ENCODE measurements at regions not wholly inside any gene's neighbourhood (a gene's known extent, or its start where the extent isn't known, plus 50 kb on each side); places are given as distances from the start of the nearest gene placed in this dataset.

GRCh38 chr13:62057286-62057685 is 641.6 kb upstream of the PCDH20 start:
- Histone ChIP-seq H3K36me3 (ENCODE audit: control insufficient read depth in 1 of 2, insufficient read depth in 2 of 2, low read length in 2 of 2) (no peaks in the 10 kb centered on the region), H3K27ac (ENCODE audit: low read length) (no peak overlapping the region), H3K4me3 (ENCODE audit: low read depth in 1 of 2, low read length in 2 of 2) (no peak overlapping the region), H3K9me3 (ENCODE audit: control insufficient read depth in 1 of 2, low read length in 2 of 2) (no peaks in the 10 kb centered on the region), H3K4me1 (ENCODE audit: control insufficient read depth in 1 of 2, insufficient read depth in 2 of 2, low read length in 2 of 2) (no peaks in the 10 kb centered on the region), H3K27me3 (ENCODE audit: low read depth, low read length) (no peaks in the 10 kb centered on the region)

GRCh38 chr13:62049992-62050391 is 634.3 kb upstream of the PCDH20 start:
- Histone ChIP-seq H3K4me3 (ENCODE audit: low read depth in 1 of 2, low read length in 2 of 2) (no peak overlapping the region), H3K9me3 (ENCODE audit: control insufficient read depth in 1 of 2, low read length in 2 of 2) (peaks cover 0 to 5% of the 10 kb centered on the region in 2 donors), H3K36me3 (ENCODE audit: control insufficient read depth in 1 of 2, insufficient read depth in 2 of 2, low read length in 2 of 2) (no peaks in the 10 kb centered on the region), H3K4me1 (ENCODE audit: control insufficient read depth in 1 of 2, insufficient read depth in 2 of 2, low read length in 2 of 2) (no peaks in the 10 kb centered on the region), H3K27me3 (ENCODE audit: low read depth, low read length) (no peaks in the 10 kb centered on the region), H3K27ac (ENCODE audit: low read length) (no peak overlapping the region)

DNA sequence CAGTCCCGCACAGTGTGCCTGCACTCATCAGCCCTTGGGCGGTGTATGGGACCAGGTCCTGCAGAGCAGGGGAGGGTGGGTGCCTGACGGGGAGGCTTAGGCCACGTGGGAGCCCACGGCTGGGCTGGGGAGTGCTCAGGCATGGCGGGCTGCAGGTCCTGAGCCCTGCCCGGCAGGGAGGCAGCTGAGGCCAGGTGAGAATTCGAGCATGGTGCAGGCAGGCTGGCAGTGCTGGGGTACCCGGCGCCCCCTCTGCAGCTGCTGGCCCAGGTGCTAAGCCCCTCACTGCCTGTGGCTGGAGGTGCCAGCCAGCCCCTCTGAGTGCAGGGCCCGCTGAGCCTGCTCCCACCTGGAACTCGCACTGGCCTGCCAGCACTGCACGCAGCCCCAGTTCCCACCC is 630.9 kb upstream of the PCDH20 start:
- Histone ChIP-seq H3K4me3 (ENCODE audit: low read depth in 1 of 2, low read length in 2 of 2) (no peak overlapping the region), H3K27ac (ENCODE audit: low read length) (no peak overlapping the region), H3K27me3 (ENCODE audit: low read depth, low read length) (no peaks in the 10 kb centered on the region), H3K9me3 (ENCODE audit: control insufficient read depth in 1 of 2, low read length in 2 of 2) (peaks cover 0 to 5% of the 10 kb centered on the region in 2 donors), H3K36me3 (ENCODE audit: control insufficient read depth in 1 of 2, insufficient read depth in 2 of 2, low read length in 2 of 2) (no peaks in the 10 kb centered on the region), H3K4me1 (ENCODE audit: control insufficient read depth in 1 of 2, insufficient read depth in 2 of 2, low read length in 2 of 2) (no peaks in the 10 kb centered on the region)

- Histone ChIP-seq H3K9me3 (ENCODE audit: control insufficient read depth in 1 of 2, low read length in 2 of 2) (peaks cover 0 to 3% of the 10 kb centered on the region in 2 donors), H3K36me3 (ENCODE audit: control insufficient read depth in 1 of 2, insufficient read depth in 2 of 2, low read length in 2 of 2) (no peaks in the 10 kb centered on the region), H3K27ac (ENCODE audit: low read length) (no peak overlapping the region), H3K4me3 (ENCODE audit: low read depth in 1 of 2, low read length in 2 of 2) (no peak overlapping the region), H3K27me3 (ENCODE audit: low read depth, low read length) (no peaks in the 10 kb centered on the region), H3K4me1 (ENCODE audit: control insufficient read depth in 1 of 2, insufficient read depth in 2 of 2, low read length in 2 of 2) (no peaks in the 10 kb centered on the region)
These were observed 628.0 kb upstream of the PCDH20 start for GRCh38 chr13:62043600-62043999.

DNA sequence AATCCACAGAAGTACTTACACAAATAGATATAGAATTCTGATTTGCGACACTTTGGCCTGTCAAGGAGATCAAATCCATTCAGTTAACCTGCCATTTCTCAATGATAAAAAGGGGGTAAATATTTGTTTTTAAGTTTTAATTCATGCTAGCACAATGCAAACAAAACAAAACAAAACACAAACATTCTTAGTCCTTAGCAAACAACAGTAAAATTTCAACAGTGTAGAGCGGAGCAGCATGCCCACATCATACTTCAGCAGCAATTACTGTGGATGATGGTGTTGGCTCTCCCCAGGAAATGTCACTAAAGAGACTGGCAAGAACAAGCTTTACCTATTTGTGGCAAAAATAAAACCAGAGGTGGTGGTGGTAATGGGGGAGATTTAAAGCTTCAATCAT is 625.2 kb upstream of the PCDH20 start:
- no peaks in the 10 kb centered on the region for H3K27me3 ChIP-seq (ENCODE audit: low read depth, low read length)
- H3K27ac ChIP-seq (ENCODE audit: low read length), result no peak overlapping the region
- H3K4me3 ChIP-seq (ENCODE audit: low read depth in 1 of 2, low read length in 2 of 2), result no peak overlapping the region
- no peaks in the 10 kb centered on the region for H3K36me3 ChIP-seq (ENCODE audit: control insufficient read depth in 1 of 2, insufficient read depth in 2 of 2, low read length in 2 of 2)
- no peaks in the 10 kb centered on the region for H3K9me3 ChIP-seq (ENCODE audit: control insufficient read depth in 1 of 2, low read length in 2 of 2)
- H3K4me1 ChIP-seq (ENCODE audit: control insufficient read depth in 1 of 2, insufficient read depth in 2 of 2, low read length in 2 of 2), result no peaks in the 10 kb centered on the region

DNA sequence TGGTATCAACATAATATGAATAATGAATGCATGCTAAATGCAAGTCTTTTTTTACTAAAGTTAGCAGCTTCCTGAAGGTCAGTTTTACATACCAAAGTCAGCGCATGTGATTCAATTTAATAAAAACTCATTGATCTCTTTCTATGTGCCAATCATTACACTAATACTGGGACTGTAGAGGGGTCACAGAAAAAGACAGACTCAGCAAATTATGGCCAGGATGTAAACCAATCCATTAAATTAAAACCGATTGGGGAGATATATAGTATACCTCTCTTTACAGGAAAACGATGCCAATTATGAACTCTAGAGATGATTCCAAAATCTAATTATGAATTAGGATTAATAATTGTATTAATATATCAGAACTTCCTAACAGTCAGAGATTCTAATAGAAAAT is 624.4 kb upstream of the PCDH20 start:
- Histone ChIP-seq H3K9me3 (ENCODE audit: control insufficient read depth in 1 of 2, low read length in 2 of 2) (no peaks in the 10 kb centered on the region), H3K4me3 (ENCODE audit: low read depth in 1 of 2, low read length in 2 of 2) (no peak overlapping the region), H3K27me3 (ENCODE audit: low read depth, low read length) (no peaks in the 10 kb centered on the region), H3K36me3 (ENCODE audit: control insufficient read depth in 1 of 2, insufficient read depth in 2 of 2, low read length in 2 of 2) (no peaks in the 10 kb centered on the region), H3K27ac (ENCODE audit: low read length) (no peak overlapping the region), H3K4me1 (ENCODE audit: control insufficient read depth in 1 of 2, insufficient read depth in 2 of 2, low read length in 2 of 2) (no peaks in the 10 kb centered on the region)

DNA sequence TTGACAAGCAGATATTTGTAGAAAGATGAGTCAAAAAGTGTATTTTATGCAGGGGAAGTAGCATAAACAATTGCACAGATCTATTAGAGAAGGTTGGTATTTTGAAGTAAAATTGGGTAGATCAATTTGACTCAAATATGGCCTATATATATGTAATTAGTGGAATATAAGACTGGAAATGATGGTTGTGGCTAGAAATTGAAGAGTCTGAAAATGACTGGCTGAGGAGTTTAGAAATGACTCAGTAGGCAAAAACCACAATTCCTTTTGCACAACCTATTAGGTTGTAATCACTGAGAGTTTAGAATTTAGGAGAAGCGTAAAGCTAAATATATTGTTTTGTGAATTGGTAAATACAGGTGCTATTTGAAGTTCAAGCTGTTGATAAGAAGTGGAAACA is 622.6 kb upstream of the PCDH20 start:
- no peaks in the 10 kb centered on the region for H3K9me3 ChIP-seq (ENCODE audit: control insufficient read depth in 1 of 2, low read length in 2 of 2)
- no peaks in the 10 kb centered on the region for H3K27me3 ChIP-seq (ENCODE audit: low read depth, low read length)
- no peak overlapping the region for H3K4me3 ChIP-seq (ENCODE audit: low read depth in 1 of 2, low read length in 2 of 2)
- no peaks in the 10 kb centered on the region for H3K36me3 ChIP-seq (ENCODE audit: control insufficient read depth in 1 of 2, insufficient read depth in 2 of 2, low read length in 2 of 2)
- H3K27ac ChIP-seq (ENCODE audit: low read length), result no peak overlapping the region
- H3K4me1 ChIP-seq (ENCODE audit: control insufficient read depth in 1 of 2, insufficient read depth in 2 of 2, low read length in 2 of 2), result no peaks in the 10 kb centered on the region

DNA sequence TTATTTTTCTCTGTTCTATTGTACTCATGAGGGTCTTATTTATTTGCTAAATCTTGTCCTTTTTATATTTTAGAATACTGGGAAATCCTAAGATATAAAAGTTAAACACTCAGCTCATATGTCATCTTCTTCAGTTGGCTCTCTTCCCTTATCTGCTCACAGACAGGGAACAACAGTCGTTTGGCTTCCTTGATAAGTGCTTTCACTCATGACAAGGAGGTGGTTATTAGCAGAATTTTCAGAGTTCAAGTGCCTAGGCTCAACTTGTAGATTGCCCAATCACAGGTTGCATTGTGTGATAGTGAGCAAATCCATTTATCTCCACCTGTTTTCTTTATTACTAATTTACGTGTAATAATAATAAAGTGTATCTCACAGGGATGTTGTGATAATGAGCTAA is 620.3 kb upstream of the PCDH20 start:
- H3K27ac ChIP-seq (ENCODE audit: low read length), result no peak overlapping the region
- H3K9me3 ChIP-seq (ENCODE audit: control insufficient read depth in 1 of 2, low read length in 2 of 2), result no peaks in the 10 kb centered on the region
- H3K27me3 ChIP-seq (ENCODE audit: low read depth, low read length), result no peaks in the 10 kb centered on the region
- H3K4me1 ChIP-seq (ENCODE audit: control insufficient read depth in 1 of 2, insufficient read depth in 2 of 2, low read length in 2 of 2), result no peaks in the 10 kb centered on the region
- H3K4me3 ChIP-seq (ENCODE audit: low read depth in 1 of 2, low read length in 2 of 2), result no peak overlapping the region
- no peaks in the 10 kb centered on the region for H3K36me3 ChIP-seq (ENCODE audit: control insufficient read depth in 1 of 2, insufficient read depth in 2 of 2, low read length in 2 of 2)

DNA sequence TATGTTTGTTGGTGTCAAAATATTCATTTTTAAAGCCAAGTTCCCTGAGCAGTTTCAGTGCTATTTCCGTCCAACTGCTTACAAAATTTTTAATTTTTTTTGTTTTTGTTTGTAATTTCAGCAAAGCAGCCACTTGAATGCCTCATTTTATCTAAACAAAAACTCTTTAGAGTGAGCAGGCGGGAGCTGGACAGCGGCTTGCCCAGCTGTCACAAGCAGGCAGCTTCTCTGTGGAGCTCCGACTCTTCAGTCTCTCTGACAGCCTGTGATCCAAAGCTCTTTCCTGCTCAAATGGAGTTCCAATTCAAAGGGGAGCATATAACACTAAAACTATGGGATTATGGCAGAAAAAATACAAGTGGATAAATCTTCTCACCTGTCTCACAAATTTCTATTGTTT is 618.3 kb upstream of the PCDH20 start:
- Histone ChIP-seq H3K4me3 (ENCODE audit: low read depth in 1 of 2, low read length in 2 of 2) (no peak overlapping the region), H3K9me3 (ENCODE audit: control insufficient read depth in 1 of 2, low read length in 2 of 2) (no peaks in the 10 kb centered on the region), H3K27ac (ENCODE audit: low read length) (no peak overlapping the region), H3K27me3 (ENCODE audit: low read depth, low read length) (no peaks in the 10 kb centered on the region), H3K36me3 (ENCODE audit: control insufficient read depth in 1 of 2, insufficient read depth in 2 of 2, low read length in 2 of 2) (no peaks in the 10 kb centered on the region), H3K4me1 (ENCODE audit: control insufficient read depth in 1 of 2, insufficient read depth in 2 of 2, low read length in 2 of 2) (no peaks in the 10 kb centered on the region)

DNA sequence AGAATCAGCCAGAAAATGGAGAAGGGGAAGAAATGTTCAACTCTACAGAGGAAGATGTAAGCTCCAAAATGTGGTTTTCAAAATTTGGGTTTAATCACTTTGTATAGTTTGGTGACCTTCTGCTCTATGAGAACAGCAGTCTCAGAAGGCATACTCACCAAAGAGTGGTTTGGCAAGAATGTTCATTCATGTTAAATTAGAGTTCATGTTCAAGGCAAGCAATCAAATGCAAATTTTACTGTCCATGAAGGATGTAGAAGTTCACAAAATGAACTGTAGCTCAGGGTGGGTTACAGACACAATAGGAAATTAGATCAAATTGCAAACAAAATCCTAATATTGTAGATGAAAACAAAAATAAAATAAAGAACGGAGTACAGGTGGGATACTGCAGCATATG is 606.7 kb upstream of the PCDH20 start:
- Histone ChIP-seq H3K4me1 (ENCODE audit: control insufficient read depth in 1 of 2, insufficient read depth in 2 of 2, low read length in 2 of 2) (no peaks in the 10 kb centered on the region), H3K9me3 (ENCODE audit: control insufficient read depth in 1 of 2, low read length in 2 of 2) (no peaks in the 10 kb centered on the region), H3K36me3 (ENCODE audit: control insufficient read depth in 1 of 2, insufficient read depth in 2 of 2, low read length in 2 of 2) (no peaks in the 10 kb centered on the region), H3K27ac (ENCODE audit: low read length) (no peak overlapping the region), H3K27me3 (ENCODE audit: low read depth, low read length) (no peaks in the 10 kb centered on the region), H3K4me3 (ENCODE audit: low read depth in 1 of 2, low read length in 2 of 2) (no peak overlapping the region)

DNA sequence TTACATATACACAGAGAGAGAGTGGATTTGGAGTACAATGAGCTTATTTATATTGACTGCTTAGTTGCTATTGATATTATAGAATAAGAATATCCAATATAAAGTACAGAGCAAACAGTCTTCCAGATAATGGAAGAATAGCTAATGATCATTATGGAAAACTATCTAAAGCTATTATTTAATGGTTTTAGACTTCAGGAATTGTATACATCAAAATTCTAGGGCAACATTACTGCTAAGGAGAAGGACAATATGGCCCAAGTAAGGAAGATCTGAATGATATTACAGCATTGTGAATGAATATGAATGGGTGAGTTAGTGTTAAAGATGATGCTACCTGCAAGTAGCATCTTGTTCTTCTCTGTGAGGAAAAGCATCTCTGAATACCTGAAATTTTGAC is 604.2 kb upstream of the PCDH20 start:
- no peak overlapping the region for H3K27ac ChIP-seq (ENCODE audit: low read length)
- no peaks in the 10 kb centered on the region for H3K36me3 ChIP-seq (ENCODE audit: control insufficient read depth in 1 of 2, insufficient read depth in 2 of 2, low read length in 2 of 2)
- H3K4me3 ChIP-seq (ENCODE audit: low read depth in 1 of 2, low read length in 2 of 2), result no peak overlapping the region
- H3K27me3 ChIP-seq (ENCODE audit: low read depth, low read length), result no peaks in the 10 kb centered on the region
- no peaks in the 10 kb centered on the region for H3K4me1 ChIP-seq (ENCODE audit: control insufficient read depth in 1 of 2, insufficient read depth in 2 of 2, low read length in 2 of 2)
- no peaks in the 10 kb centered on the region for H3K9me3 ChIP-seq (ENCODE audit: control insufficient read depth in 1 of 2, low read length in 2 of 2)

DNA sequence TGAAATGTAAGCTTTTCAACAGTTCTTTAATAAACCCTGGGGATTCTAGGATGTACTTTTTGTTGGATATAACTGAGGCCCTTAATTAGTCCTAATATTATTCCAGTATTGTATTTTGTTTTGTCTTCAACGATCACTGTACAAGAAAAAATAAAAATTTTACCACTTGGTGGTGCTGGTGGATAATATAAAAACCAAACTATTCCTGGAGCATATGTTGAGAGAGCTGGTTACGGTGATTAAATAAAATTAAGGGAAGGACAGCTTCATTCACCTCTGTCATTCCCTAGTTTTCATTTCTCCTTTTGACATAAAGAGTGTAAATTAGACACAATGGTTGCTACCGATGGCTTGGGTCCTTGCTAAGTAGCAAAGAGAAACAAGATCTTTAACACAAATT is 598.6 kb upstream of the PCDH20 start:
- H3K27me3 ChIP-seq (ENCODE audit: low read depth, low read length), result no peaks in the 10 kb centered on the region
- peak overlapping the region; percentile 7 to 16 for H3K4me3 ChIP-seq (ENCODE audit: low read depth in 1 of 2, low read length in 2 of 2)
- H3K9me3 ChIP-seq (ENCODE audit: control insufficient read depth in 1 of 2, low read length in 2 of 2), result no peaks in the 10 kb centered on the region
- H3K27ac ChIP-seq (ENCODE audit: low read length), result no peak overlapping the region
- no peaks in the 10 kb centered on the region for H3K4me1 ChIP-seq (ENCODE audit: control insufficient read depth in 1 of 2, insufficient read depth in 2 of 2, low read length in 2 of 2)
- H3K36me3 ChIP-seq (ENCODE audit: control insufficient read depth in 1 of 2, insufficient read depth in 2 of 2, low read length in 2 of 2), result no peaks in the 10 kb centered on the region

All from muscle layer of duodenum (tissue), 2 donors.